Stomach (tissue), 8 donors: ENCODE measurements at regions not wholly inside any gene's neighbourhood (a gene's known extent, or its start where the extent isn't known, plus 50 kb on each side); places are given as distances from the start of the nearest gene placed in this dataset.

Source experiments
- DNase-seq, 2 donors: peaks; one replicate each; pipeline versions ENCODE4 v3.0.0 to v3.0.0-alpha.2; 2013 to 2019
- H3K27ac ChIP-seq, 5 donors: fragments of 200-600 bp in 4 of 5; sonication (generic) in 4 of 5; one replicate each; pipeline ENCODE4 v1.5.1; 2013 to 2019; ENCODE audit warnings: mild to moderate bottlenecking in 1 of 5, moderate library complexity in 1 of 5
- H3K27me3 ChIP-seq, 3 donors: fragments of 200-600 bp; sonication (generic); one replicate each; pipeline ENCODE4 v1.5.1; 2017 to 2019; ENCODE audit warnings: mixed run types in 1 of 3
- H3K36me3 ChIP-seq, 4 donors: fragments of 200-600 bp; sonication (generic); 1 replicate in 3 of 4; 2 replicates in 1 of 4; pipeline ENCODE4 v1.5.1; 2016 to 2019
- H3K4me1 ChIP-seq, 4 donors: fragments of 200-600 bp; sonication (generic); one replicate each; pipeline ENCODE4 v1.5.1; 2016 to 2019
- H3K4me3 ChIP-seq, 4 donors: fragments of 200-600 bp; sonication (generic) in 3 of 4; one replicate each; pipeline ENCODE4 v1.5.1; 2016 to 2019; ENCODE audit warnings: mild to moderate bottlenecking in 1 of 4
- H3K9me3 ChIP-seq, 4 donors: fragments of 200-600 bp; sonication (generic); one replicate each; pipeline ENCODE4 v1.5.1; 2016 to 2019
- EP300 ChIP-seq: sonication (generic); formaldehyde crosslinking; IDR thresholded peaks from one replicate; pipeline ENCODE4 v1.6.1; 2017; ENCODE audit warnings: antibody characterized with exemption
- POLR2A ChIP-seq, 4 donors: fragments of 450-650 bp; IDR thresholded peaks; one replicate each; pipeline ENCODE4 v1.6.1; 2016; ENCODE audit warnings: antibody characterized with exemption in 4 of 4, control low read depth in 2 of 4, mild to moderate bottlenecking in 1 of 4, moderate library complexity in 1 of 4
- POLR2AphosphoS5 ChIP-seq, 3 donors: sonication (generic); formaldehyde crosslinking; IDR thresholded peaks; one replicate each; pipeline ENCODE4 v1.6.1; 2016; ENCODE audit warnings: antibody characterized with exemption in 3 of 3
- WGBS, 5 donors: extraction: QIAGEN DNeasy Blood & Tissue Kit in 3 of 5; methylation state at CpG; one replicate each; pipeline versions ENCODE4 v1.1.5 to v1.1.7; 2013 to 2018; 5-methylcytosine and 5-hydroxymethylcytosine counted together
- intact Hi-C: fragments of 100-400 bp; cut with DNase I; formaldehyde crosslinking; loops from one replicate; pipeline ENCODE4 v1.15.1; 2023; ENCODE audit warnings: low total_unique reads
- TF ChIP-seq, protein P1 (sequence below), 7 experiments: fragments of 450-650 bp in 4 of 7; fragments of 200-600 bp in 3 of 7; sonication (generic) in 3 of 7; IDR thresholded peaks; one replicate each; pipeline ENCODE4 v1.5.1; 2016 to 2019; ENCODE audit warnings: antibody characterized with exemption in 7 of 7, control low read depth in 2 of 7, mild to moderate bottlenecking in 1 of 7
- donor health status: healthy with polysubstance abuse.
- donor health status: Bipolar disorder and iron deficiency.
- donor health status: healthy.

DNA sequence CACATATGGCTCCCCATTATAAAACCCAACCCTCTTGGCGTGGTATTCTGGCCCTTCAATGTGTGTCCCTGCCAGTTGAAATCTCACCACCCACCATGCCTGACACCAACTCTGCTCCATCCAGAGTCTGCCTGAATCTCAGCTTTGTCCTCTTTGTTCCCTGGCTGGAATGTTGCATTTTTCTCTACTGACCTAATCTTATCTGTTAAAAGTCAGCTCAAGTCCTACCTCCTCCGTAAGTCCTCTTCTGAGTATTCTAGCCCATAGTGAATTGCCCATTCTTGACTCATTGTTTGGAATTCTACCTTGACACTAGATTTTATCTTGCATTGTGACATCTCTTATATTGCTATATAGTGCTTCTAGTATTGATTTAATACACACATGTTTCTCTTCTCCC is 207.1 kb upstream of the VLDLR start:
- Histone ChIP-seq H3K27me3 (no peaks in the 10 kb centered on the region), H3K4me1 (no peaks in the 10 kb centered on the region), H3K36me3 (no peaks in the 10 kb centered on the region), H3K27ac (no peak overlapping the region), H3K9me3 (no peaks in the 10 kb centered on the region), H3K4me3 (no peak overlapping the region)
- intact Hi-C loops = no loop called here
- no peak for DNase-seq
- 79 to 85% (median 85%) methylated on average over 2 of the region's 2 CpGs for WGBS, 5 donors
- TF ChIP-seq POLR2AphosphoS5 (IDR thresholded peaks at IDR 0.05) (no peak), EP300 (no peak), POLR2A (IDR thresholded peaks at IDR 0.05) (no peak)
- TF ChIP-seq, protein P1, sequence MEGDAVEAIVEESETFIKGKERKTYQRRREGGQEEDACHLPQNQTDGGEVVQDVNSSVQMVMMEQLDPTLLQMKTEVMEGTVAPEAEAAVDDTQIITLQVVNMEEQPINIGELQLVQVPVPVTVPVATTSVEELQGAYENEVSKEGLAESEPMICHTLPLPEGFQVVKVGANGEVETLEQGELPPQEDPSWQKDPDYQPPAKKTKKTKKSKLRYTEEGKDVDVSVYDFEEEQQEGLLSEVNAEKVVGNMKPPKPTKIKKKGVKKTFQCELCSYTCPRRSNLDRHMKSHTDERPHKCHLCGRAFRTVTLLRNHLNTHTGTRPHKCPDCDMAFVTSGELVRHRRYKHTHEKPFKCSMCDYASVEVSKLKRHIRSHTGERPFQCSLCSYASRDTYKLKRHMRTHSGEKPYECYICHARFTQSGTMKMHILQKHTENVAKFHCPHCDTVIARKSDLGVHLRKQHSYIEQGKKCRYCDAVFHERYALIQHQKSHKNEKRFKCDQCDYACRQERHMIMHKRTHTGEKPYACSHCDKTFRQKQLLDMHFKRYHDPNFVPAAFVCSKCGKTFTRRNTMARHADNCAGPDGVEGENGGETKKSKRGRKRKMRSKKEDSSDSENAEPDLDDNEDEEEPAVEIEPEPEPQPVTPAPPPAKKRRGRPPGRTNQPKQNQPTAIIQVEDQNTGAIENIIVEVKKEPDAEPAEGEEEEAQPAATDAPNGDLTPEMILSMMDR (IDR thresholded peaks at IDR 0.05) = no peak

DNA sequence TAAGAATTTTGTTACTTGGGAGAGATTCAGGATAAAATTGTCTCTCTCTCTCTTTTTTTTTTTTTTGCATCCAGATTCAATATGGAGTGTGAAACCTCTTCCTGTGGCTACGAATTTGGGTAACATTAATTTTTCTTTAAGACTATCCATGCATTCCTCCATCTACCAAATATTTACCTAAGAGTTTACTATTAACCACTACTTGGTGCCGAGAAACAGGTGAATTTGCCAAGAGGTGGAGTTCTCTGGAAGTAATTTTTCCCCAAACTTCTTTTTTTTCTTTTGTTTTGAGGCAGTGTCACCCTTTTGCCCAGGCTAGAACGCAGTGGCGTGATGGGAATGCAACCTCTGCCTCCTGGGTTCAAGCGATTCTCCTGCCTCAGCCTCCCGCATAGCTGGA is 206.3 kb upstream of the VLDLR start:
- no peak for TF ChIP-seq POLR2AphosphoS5 (IDR thresholded peaks at IDR 0.05)
- TF ChIP-seq, protein P1 (IDR thresholded peaks at IDR 0.05) = no peak
- TF ChIP-seq POLR2A (IDR thresholded peaks at IDR 0.05) = no peak
- no peak for TF ChIP-seq EP300
- no peaks in the 10 kb centered on the region for H3K9me3 ChIP-seq
- no peaks in the 10 kb centered on the region for H3K36me3 ChIP-seq
- no peak overlapping the region for H3K27ac ChIP-seq
- no peaks in the 10 kb centered on the region for H3K4me1 ChIP-seq
- intact Hi-C loops = no loop called here
- no peaks in the 10 kb centered on the region for H3K27me3 ChIP-seq
- H3K4me3 ChIP-seq = no peak overlapping the region
- no peak for DNase-seq
- WGBS, 5 donors = 58 to 83% (median 65%) methylated on average over 6 of the region's 6 CpGs

DNA sequence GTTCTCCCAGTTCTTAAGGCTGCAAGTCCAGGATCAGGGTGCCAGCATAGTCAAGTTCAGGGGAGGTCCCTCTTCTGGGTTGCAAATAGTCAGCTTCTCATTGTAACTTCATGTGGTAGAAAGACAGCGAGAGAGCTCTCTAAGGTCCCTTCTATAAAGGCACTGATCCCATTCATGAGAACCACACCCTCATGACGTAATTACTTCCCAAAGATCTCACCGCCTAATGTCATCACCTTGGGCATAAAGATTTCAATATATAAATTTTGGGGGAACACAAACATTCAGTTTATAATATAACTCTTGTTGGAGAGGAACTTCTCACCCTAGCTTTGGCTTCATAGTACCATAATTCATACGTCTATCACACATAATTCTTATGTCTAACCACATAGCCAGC is 203.9 kb upstream of the VLDLR start:
- no peak for TF ChIP-seq POLR2A (IDR thresholded peaks at IDR 0.05)
- TF ChIP-seq POLR2AphosphoS5 (IDR thresholded peaks at IDR 0.05) = no peak
- no peak for TF ChIP-seq EP300
- TF ChIP-seq, protein P1 (IDR thresholded peaks at IDR 0.05) = no peak
- no peak overlapping the region for H3K4me3 ChIP-seq
- no peak for DNase-seq
- no peak overlapping the region for H3K27ac ChIP-seq
- H3K9me3 ChIP-seq = no peaks in the 10 kb centered on the region
- no peaks in the 10 kb centered on the region for H3K36me3 ChIP-seq
- intact Hi-C loops = no loop called here
- H3K27me3 ChIP-seq = no peaks in the 10 kb centered on the region
- 84 to 94% (median 86%) methylated on average over 4 of the region's 4 CpGs for WGBS, 5 donors
- H3K4me1 ChIP-seq = no peaks in the 10 kb centered on the region

DNA sequence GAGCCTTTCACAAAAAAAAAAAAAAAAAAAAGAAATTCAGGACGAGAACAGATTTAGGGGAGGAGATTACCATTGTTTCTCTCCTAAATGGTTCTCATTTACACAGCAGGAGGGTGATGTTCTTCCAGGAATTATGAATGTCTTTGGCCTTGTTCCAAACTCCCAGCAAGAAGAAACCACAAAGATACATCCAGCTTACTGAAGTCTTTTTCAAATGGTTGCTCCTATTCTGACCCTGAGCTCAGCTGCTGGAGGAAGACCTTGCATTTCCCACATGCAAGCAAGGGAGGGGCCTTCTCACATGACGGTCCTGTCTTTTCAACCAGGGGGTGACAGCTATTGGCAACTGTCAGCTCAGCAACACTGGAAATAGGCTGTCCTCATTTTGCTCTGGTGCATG is 203.0 kb upstream of the VLDLR start:
- TF ChIP-seq POLR2AphosphoS5 (IDR thresholded peaks at IDR 0.05) (no peak), EP300 (no peak), POLR2A (IDR thresholded peaks at IDR 0.05) (no peak)
- TF ChIP-seq, protein P1 (IDR thresholded peaks at IDR 0.05) = no peak
- Histone ChIP-seq H3K27ac (no peak overlapping the region), H3K9me3 (no peaks in the 10 kb centered on the region), H3K4me1 (no peaks in the 10 kb centered on the region), H3K4me3 (no peak overlapping the region), H3K36me3 (no peaks in the 10 kb centered on the region), H3K27me3 (no peaks in the 10 kb centered on the region)
- peak in 1 of 2 donors; percentile 71 for DNase-seq
- 38 to 60% (median 53%) methylated on average over 2 of the region's 2 CpGs for WGBS, 5 donors
- intact Hi-C loops = no loop called here
